ENCODE measurements at regions not wholly inside any gene's neighbourhood (a gene's known extent, or its start where the extent isn't known, plus 50 kb on each side); places are given as distances from the start of the nearest gene placed in this dataset.

DNA sequence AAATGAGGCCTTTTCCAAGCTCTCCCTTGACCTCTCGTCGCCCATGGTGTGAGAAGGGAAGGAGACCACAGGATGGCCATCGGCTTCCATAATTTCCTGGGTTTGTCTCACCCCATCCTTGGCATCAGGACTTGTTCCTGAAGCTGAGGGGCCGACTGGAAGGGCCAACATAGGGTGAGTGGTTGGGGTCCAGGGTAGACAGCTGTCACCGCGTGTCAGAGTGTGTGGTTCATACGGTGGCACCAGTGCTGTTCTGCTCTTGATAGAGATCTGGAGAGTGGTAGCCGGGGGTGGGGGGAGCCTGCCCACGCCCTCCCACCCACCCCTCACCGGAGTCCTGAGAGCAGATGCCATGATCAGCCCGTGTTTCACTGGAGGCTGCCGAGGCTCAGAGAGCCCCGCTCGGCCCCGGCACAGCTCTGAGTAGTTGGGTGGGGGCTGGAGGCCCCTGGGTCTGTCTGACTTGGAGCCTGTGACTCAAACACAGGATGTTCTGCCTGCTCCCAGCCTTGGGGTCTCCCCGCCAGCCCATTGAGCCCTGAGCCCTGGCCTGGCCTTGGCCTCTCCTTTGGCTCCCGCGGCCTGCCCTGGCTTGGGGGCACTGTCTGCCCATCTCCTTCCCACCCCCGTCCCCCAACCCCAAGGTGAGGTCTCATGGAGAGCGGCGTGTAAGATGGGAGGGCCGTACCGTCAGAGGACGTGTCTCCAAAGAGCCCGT lies 53.1 kb upstream of the IER5L start:
- TF ChIP-seq TOX (CRISPR knock-in tag; IDR thresholded peaks at IDR 0.05; ENCODE audit: borderline replicate concordance) (no peak), PPARA (CRISPR knock-in tag; IDR thresholded peaks at IDR 0.05; ENCODE audit: borderline replicate concordance) (no peak), ESRRG (CRISPR knock-in tag; IDR thresholded peaks at IDR 0.05) (no peak), SNAI2 (CRISPR knock-in tag; IDR thresholded peaks at IDR 0.05) (no peak), ZFP30 (CRISPR knock-in tag; IDR thresholded peaks at IDR 0.05) (no peak), CSDC2 (CRISPR knock-in tag; IDR thresholded peaks at IDR 0.05) (no peak)
- no peak for ATAC-seq

DNA sequence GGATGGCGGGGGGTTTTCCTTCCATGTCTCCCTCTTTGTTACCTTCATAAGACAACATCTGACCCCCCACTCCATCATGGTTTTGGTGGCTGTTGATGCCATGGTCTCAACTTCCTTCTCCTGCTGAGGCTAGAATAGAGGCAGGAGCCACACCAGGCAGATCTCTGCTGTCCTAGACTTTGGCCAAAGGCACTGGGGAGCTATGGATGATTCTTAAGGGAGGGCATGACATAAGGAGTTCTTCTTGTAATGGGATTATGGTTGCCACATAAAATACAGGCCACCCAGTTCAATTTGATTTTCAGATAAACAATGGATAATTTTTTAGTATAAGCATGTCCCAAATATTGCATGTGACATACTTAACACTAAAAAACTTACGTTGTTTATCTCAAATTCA lies 52.2 kb upstream of the IER5L start:
- no peak for ATAC-seq
- TF ChIP-seq OSR1 (CRISPR knock-in tag; IDR thresholded peaks at IDR 0.05) = no peak
- TF ChIP-seq ESRRG (CRISPR knock-in tag; IDR thresholded peaks at IDR 0.05) = no peak
- TF ChIP-seq, protein P1, sequence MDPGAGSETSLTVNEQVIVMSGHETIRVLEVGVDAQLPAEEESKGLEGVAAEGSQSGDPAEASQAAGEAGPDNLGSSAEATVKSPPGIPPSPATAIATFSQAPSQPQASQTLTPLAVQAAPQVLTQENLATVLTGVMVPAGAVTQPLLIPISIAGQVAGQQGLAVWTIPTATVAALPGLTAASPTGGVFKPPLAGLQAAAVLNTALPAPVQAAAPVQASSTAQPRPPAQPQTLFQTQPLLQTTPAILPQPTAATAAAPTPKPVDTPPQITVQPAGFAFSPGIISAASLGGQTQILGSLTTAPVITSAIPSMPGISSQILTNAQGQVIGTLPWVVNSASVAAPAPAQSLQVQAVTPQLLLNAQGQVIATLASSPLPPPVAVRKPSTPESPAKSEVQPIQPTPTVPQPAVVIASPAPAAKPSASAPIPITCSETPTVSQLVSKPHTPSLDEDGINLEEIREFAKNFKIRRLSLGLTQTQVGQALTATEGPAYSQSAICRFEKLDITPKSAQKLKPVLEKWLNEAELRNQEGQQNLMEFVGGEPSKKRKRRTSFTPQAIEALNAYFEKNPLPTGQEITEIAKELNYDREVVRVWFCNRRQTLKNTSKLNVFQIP (CRISPR knock-in tag; IDR thresholded peaks at IDR 0.05; ENCODE audit: borderline replicate concordance, low read depth) = no peak
- TF ChIP-seq GLIS3 (CRISPR knock-in tag; IDR thresholded peaks at IDR 0.05) = no peak
- TF ChIP-seq ARNTL (CRISPR knock-in tag; IDR thresholded peaks at IDR 0.05; ENCODE audit: borderline replicate concordance, low read depth) = no peak
- TF ChIP-seq, protein P2, sequence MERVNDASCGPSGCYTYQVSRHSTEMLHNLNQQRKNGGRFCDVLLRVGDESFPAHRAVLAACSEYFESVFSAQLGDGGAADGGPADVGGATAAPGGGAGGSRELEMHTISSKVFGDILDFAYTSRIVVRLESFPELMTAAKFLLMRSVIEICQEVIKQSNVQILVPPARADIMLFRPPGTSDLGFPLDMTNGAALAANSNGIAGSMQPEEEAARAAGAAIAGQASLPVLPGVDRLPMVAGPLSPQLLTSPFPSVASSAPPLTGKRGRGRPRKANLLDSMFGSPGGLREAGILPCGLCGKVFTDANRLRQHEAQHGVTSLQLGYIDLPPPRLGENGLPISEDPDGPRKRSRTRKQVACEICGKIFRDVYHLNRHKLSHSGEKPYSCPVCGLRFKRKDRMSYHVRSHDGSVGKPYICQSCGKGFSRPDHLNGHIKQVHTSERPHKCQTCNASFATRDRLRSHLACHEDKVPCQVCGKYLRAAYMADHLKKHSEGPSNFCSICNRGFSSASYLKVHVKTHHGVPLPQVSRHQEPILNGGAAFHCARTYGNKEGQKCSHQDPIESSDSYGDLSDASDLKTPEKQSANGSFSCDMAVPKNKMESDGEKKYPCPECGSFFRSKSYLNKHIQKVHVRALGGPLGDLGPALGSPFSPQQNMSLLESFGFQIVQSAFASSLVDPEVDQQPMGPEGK (CRISPR knock-in tag; IDR thresholded peaks at IDR 0.05; ENCODE audit: borderline replicate concordance) = no peak
- TF ChIP-seq ZFP30 (CRISPR knock-in tag; IDR thresholded peaks at IDR 0.05) = no peak
- no peak for TF ChIP-seq ZC3H10 (CRISPR knock-in tag; IDR thresholded peaks at IDR 0.05)
- TF ChIP-seq ZNF565 (CRISPR knock-in tag; conservative IDR thresholded peaks at IDR 0.05; ENCODE audit: low read depth) = no peak
- no peak for TF ChIP-seq ISL1 (CRISPR knock-in tag; IDR thresholded peaks at IDR 0.05)
- TF ChIP-seq SNAI2 (CRISPR knock-in tag; IDR thresholded peaks at IDR 0.05) = no peak

All from SK-N-SH treated with all-trans-retinoic acid at 6 μM for 48 hours (cell line).